Vagina (tissue), 2 donors: ENCODE measurements at regions not wholly inside any gene's neighbourhood (a gene's known extent, or its start where the extent isn't known, plus 50 kb on each side); places are given as distances from the start of the nearest gene placed in this dataset.

Experiments used
- DNase-seq, 2 donors: peaks; one replicate each; pipeline ENCODE4 v3.0.0-alpha.2; 2017; ENCODE audit errors: extremely low spot score in 2 of 2
- H3K27ac ChIP-seq: fragments of 200-600 bp; sonication (generic); one replicate; pipeline ENCODE4 v1.5.1; 2019
- H3K27me3 ChIP-seq: fragments of 200-600 bp; sonication (generic); one replicate; pipeline ENCODE4 v1.5.1; 2019
- H3K36me3 ChIP-seq, 2 donors: fragments of 200-600 bp; sonication (generic); one replicate each; pipeline ENCODE4 v1.5.1; 2017 to 2019
- H3K4me1 ChIP-seq: fragments of 200-600 bp; sonication (generic); one replicate; pipeline ENCODE4 v1.5.1; 2019
- H3K4me3 ChIP-seq, 2 donors: fragments of 200-600 bp; sonication (generic); 1 replicate in 1 of 2; 2 replicates in 1 of 2; pipeline ENCODE4 v1.5.1; 2016 to 2019
- H3K9me3 ChIP-seq: fragments of 200-600 bp; sonication (generic); one replicate; pipeline ENCODE4 v1.5.1; 2019
- POLR2A ChIP-seq, 2 donors: fragments of 450-650 bp; IDR thresholded peaks; one replicate each; pipeline ENCODE4 v1.6.1; 2017; ENCODE audit warnings: antibody characterized with exemption in 2 of 2, mild to moderate bottlenecking in 2 of 2, moderate library complexity in 2 of 2
- POLR2AphosphoS5 ChIP-seq, 2 donors: sonication (generic); formaldehyde crosslinking; IDR thresholded peaks; one replicate each; pipeline ENCODE4 v1.9.0; 2017; ENCODE audit warnings: antibody characterized with exemption in 2 of 2, mild to moderate bottlenecking in 2 of 2, low read depth in 1 of 2; ENCODE audit not compliant: insufficient read depth in 1 of 2
- intact Hi-C: fragments of 100-400 bp; cut with DNase I; formaldehyde crosslinking; loops from one replicate; pipeline ENCODE4 v1.15.1; 2023
- TF ChIP-seq, protein P1 (sequence below), 3 experiments: fragments of 450-650 bp in 2 of 3; fragments of 200-600 bp in 1 of 3; sonication (generic) in 1 of 3; IDR thresholded peaks; one replicate each; pipeline ENCODE4 v1.5.1; 2017 to 2019; ENCODE audit warnings: antibody characterized with exemption in 3 of 3, mild to moderate bottlenecking in 2 of 3, moderate library complexity in 2 of 3

GRCh38 chr6:148044261-148044751 lies 298.3 kb upstream of the SASH1 start:
- TF ChIP-seq POLR2AphosphoS5 (IDR thresholded peaks at IDR 0.05; ENCODE audit: insufficient read depth in 1 of 2, low read depth in 1 of 2) (no peak), POLR2A (IDR thresholded peaks at IDR 0.05) (no peak)
- TF ChIP-seq, protein P1, sequence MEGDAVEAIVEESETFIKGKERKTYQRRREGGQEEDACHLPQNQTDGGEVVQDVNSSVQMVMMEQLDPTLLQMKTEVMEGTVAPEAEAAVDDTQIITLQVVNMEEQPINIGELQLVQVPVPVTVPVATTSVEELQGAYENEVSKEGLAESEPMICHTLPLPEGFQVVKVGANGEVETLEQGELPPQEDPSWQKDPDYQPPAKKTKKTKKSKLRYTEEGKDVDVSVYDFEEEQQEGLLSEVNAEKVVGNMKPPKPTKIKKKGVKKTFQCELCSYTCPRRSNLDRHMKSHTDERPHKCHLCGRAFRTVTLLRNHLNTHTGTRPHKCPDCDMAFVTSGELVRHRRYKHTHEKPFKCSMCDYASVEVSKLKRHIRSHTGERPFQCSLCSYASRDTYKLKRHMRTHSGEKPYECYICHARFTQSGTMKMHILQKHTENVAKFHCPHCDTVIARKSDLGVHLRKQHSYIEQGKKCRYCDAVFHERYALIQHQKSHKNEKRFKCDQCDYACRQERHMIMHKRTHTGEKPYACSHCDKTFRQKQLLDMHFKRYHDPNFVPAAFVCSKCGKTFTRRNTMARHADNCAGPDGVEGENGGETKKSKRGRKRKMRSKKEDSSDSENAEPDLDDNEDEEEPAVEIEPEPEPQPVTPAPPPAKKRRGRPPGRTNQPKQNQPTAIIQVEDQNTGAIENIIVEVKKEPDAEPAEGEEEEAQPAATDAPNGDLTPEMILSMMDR (IDR thresholded peaks at IDR 0.05) = no peak

DNA sequence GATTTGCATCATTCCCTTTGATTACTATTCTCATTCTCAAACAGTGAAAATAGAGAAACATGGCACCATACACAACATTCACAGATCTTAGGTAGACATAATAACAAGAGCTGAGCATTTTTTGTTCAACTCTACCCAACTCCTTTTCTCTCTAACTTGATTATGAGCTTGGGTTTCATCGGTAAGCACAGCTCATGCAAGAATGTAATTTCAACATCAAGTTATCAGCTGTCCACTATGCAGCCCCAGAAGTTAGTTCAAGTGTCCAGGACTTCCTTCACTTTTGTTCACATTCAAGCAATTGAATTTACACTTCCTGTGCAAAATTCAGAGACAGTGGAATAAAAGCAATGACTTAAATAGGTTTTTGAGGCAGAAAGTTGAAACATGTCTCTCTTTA lies 297.7 kb upstream of the SASH1 start:
- TF ChIP-seq POLR2AphosphoS5 (IDR thresholded peaks at IDR 0.05; ENCODE audit: insufficient read depth in 1 of 2, low read depth in 1 of 2) (no peak), POLR2A (IDR thresholded peaks at IDR 0.05) (no peak)
- TF ChIP-seq, protein P1 (IDR thresholded peaks at IDR 0.05) = no peak
- Histone ChIP-seq H3K9me3 (no peaks in the 10 kb centered on the region), H3K36me3 (no peaks in the 10 kb centered on the region), H3K27me3 (no peaks in the 10 kb centered on the region), H3K27ac (no peak overlapping the region), H3K4me1 (no peaks in the 10 kb centered on the region), H3K4me3 (no peak overlapping the region)
- intact Hi-C loops = no loop called here
- no peak for DNase-seq

More at GRCh38 chr6:148044261-148044751, 298.3 kb upstream of the SASH1 start:
- DNase-seq = no peak
- Histone ChIP-seq H3K27ac (no peak overlapping the region), H3K4me1 (no peaks in the 10 kb centered on the region), H3K27me3 (no peaks in the 10 kb centered on the region), H3K4me3 (no peak overlapping the region), H3K9me3 (no peaks in the 10 kb centered on the region), H3K36me3 (no peaks in the 10 kb centered on the region)
- intact Hi-C loops = no loop called here

GRCh38 chr6:148053209-148053608 lies 289.4 kb upstream of the SASH1 start:
- DNase-seq = no peak
- Histone ChIP-seq H3K27ac (no peak overlapping the region), H3K4me3 (no peak overlapping the region), H3K36me3 (no peaks in the 10 kb centered on the region), H3K9me3 (no peaks in the 10 kb centered on the region), H3K4me1 (no peaks in the 10 kb centered on the region), H3K27me3 (no peaks in the 10 kb centered on the region)
- TF ChIP-seq POLR2AphosphoS5 (IDR thresholded peaks at IDR 0.05; ENCODE audit: insufficient read depth in 1 of 2, low read depth in 1 of 2) (no peak), POLR2A (IDR thresholded peaks at IDR 0.05) (no peak)
- TF ChIP-seq, protein P1 (IDR thresholded peaks at IDR 0.05) = no peak
- intact Hi-C loops = no loop called here

GRCh38 chr6:148053796-148054195 lies 288.8 kb upstream of the SASH1 start:
- Histone ChIP-seq H3K36me3 (no peaks in the 10 kb centered on the region), H3K27ac (no peak overlapping the region), H3K4me1 (no peaks in the 10 kb centered on the region), H3K9me3 (no peaks in the 10 kb centered on the region), H3K4me3 (no peak overlapping the region), H3K27me3 (no peaks in the 10 kb centered on the region)
- intact Hi-C loops = no loop called here
- TF ChIP-seq POLR2A (IDR thresholded peaks at IDR 0.05) (no peak), POLR2AphosphoS5 (IDR thresholded peaks at IDR 0.05; ENCODE audit: insufficient read depth in 1 of 2, low read depth in 1 of 2) (no peak)
- TF ChIP-seq, protein P1 (IDR thresholded peaks at IDR 0.05) = no peak
- no peak for DNase-seq

GRCh38 chr6:148054219-148054618 lies 288.4 kb upstream of the SASH1 start:
- H3K36me3 ChIP-seq = no peaks in the 10 kb centered on the region
- intact Hi-C loops = no loop called here
- no peaks in the 10 kb centered on the region for H3K27me3 ChIP-seq
- no peak for DNase-seq
- H3K9me3 ChIP-seq = no peaks in the 10 kb centered on the region
- H3K4me1 ChIP-seq = no peaks in the 10 kb centered on the region
- H3K27ac ChIP-seq = no peak overlapping the region
- H3K4me3 ChIP-seq = no peak overlapping the region
- TF ChIP-seq, protein P1 (IDR thresholded peaks at IDR 0.05) = no peak
- TF ChIP-seq POLR2A (IDR thresholded peaks at IDR 0.05) (no peak), POLR2AphosphoS5 (IDR thresholded peaks at IDR 0.05; ENCODE audit: insufficient read depth in 1 of 2, low read depth in 1 of 2) (no peak)
